GM10266 (cell line): ENCODE measurements at regions not wholly inside any gene's neighbourhood (a gene's known extent, or its start where the extent isn't known, plus 50 kb on each side); places are given as distances from the start of the nearest gene placed in this dataset.

Experiments used
- DNase-seq: peaks from one replicate; pipeline ENCODE4 v3.0.0; 2012; ENCODE audit errors: extremely low spot score
- TF ChIP-seq, protein P1 (sequence below): IDR thresholded peaks from 2 replicates; pipeline ENCODE4 v1.5.1; 2012; ENCODE audit warnings: mild to moderate bottlenecking, low read depth; ENCODE audit not compliant: control insufficient read depth, insufficient read depth; ENCODE audit errors: missing control alignments

DNA sequence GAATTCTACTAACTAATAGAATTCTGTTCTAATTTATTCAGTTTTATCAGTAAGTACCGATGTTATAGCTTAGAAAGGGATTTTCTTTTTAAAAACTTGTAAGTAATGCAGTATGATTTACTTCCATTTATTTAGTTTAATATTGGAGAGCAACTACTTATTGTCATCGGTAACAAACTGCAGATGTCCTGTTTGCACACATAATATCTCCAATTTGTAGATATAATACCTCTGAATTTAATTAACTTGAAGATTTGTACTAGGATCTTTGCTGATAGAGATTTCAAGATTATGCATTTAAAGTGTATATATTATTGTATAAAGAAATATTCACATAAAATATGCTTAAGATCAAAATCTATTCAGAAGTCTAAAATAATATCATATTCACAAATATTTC, 356.7 kb downstream of the PCDH17 start:
- TF ChIP-seq, protein P1, sequence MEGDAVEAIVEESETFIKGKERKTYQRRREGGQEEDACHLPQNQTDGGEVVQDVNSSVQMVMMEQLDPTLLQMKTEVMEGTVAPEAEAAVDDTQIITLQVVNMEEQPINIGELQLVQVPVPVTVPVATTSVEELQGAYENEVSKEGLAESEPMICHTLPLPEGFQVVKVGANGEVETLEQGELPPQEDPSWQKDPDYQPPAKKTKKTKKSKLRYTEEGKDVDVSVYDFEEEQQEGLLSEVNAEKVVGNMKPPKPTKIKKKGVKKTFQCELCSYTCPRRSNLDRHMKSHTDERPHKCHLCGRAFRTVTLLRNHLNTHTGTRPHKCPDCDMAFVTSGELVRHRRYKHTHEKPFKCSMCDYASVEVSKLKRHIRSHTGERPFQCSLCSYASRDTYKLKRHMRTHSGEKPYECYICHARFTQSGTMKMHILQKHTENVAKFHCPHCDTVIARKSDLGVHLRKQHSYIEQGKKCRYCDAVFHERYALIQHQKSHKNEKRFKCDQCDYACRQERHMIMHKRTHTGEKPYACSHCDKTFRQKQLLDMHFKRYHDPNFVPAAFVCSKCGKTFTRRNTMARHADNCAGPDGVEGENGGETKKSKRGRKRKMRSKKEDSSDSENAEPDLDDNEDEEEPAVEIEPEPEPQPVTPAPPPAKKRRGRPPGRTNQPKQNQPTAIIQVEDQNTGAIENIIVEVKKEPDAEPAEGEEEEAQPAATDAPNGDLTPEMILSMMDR = no peak

DNA sequence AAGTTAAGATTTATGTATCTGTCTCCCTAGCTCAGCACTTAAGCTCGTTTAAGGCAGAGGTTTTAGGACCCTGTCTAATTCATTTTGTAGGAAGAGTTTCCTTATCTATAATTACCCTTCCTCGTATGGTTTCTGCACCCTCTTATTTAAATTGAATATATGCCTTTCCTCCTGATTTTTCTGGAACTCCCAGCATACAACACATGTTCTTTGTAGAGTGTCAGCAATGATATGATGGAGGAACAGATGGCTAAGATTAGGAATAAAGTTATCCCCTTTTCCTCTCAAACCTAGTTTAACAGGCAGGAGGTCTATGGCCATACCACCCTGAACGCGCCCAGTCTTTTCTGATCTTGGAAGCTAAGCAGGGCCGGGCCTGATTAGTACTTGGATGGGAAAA, 359.5 kb downstream of the PCDH17 start:
- DNase-seq = no peak
- TF ChIP-seq, protein P1 = no peak

More for the DNA sequence above, 356.7 kb downstream of the PCDH17 start:
- no peak for DNase-seq

DNA sequence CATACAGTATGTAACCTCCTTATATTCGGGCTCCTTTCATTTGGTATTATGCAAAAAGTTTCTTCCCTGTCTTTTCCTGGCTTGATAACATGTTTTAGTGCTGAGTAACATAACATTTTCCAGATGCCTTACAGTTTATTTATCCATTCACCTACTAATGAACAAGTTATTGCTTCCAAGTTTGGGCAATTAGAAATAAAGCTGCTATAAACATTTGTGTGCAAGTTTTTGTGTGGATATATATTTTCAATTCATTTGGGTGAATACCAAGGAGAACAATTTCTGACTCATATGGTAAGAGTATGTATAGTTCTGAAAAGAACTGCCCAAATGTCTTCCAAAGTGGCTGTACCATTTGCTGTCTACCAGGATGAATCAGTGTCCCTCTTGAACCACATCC, 360.9 kb downstream of the PCDH17 start:
- TF ChIP-seq, protein P1 = no peak
- DNase-seq = no peak

DNA sequence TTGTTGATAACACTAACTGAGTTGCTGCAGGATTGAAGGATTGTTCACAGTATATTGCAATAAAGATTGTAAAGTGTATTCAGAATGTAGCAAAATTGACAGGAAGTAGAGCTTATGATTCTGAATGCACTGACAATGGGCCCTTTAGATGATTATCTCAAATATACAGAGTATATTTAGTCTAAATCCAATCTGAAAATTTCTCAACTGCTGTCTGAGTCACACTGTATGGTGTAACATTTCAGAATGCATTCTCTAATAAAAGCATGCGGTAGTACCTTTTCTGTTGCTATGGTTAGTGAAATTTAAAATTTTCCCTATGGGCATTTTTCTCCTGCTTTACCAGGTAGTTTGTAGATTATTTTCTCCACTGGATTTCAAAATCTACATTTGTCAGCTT, 365.2 kb downstream of the PCDH17 start:
- no peak for DNase-seq
- TF ChIP-seq, protein P1 = no peak

DNA sequence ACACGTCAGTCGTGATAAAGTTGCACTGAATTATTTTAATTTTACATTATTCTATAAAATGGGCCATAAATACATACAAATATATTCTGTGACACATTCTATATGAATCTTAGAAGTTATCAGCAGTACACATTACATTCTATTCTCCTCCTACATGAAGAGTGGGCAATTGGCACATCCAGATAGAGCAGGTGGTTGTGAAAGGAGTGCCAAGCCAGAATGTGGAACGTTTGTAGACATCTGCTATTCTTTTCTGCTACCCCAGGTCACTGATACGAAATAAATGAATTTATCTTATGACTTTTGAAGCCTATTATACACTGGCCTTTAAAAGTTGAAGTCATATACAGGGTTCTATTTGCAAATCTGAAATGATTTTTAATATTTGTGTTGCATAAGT, 373.2 kb downstream of the PCDH17 start:
- DNase-seq = no peak
- TF ChIP-seq, protein P1 = no peak

DNA sequence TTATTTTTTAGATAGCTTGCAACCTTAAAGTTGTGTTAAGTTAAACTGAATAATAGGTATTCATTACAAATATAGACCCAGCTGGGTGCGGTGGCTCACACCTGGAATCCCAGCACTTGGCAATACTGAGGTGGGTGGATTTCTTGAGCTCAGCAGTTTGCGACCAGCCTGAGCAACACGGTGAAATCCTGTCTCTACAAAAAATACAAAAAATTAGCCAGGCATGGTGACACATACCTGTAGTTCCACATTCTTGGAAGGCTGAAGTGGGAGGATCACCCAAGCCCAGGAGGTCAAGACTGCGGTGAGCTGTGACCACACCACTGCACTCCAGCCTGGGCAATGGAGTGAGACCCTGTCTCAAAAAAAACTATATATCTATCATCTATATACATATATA, 386.5 kb downstream of the PCDH17 start:
- DNase-seq = no peak
- TF ChIP-seq, protein P1 = no peak

DNA sequence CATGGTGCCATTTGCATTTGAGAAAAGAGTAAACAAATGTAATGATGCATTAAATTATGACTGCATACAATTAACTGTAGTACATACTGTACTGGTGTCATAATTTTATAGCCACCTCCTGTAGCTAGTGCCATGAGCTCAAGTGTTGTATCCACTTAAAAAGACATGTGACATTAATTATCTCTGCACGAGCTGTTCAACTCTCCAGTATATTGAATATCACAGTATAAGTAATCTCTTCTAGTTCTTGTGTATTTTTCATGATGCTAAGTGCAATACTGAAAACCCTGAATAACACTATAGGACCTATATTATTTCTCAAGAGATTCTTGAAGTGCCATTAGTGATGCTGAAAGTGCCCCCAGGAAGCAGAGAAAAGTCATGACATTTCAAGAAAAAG, 387.3 kb downstream of the PCDH17 start:
- DNase-seq = no peak

More for the DNA sequence above, 387.3 kb downstream of the PCDH17 start:
- TF ChIP-seq, protein P1 = no peak
